K562 (cell line): ENCODE measurements at regions not wholly inside any gene's neighbourhood (a gene's known extent, or its start where the extent isn't known, plus 50 kb on each side); places are given as distances from the start of the nearest gene placed in this dataset.

ENCODE experiments used
- ATAC-seq: fragments of 200-7000 bp; cut with Tn5 transposase; 3 replicates; pipeline ENCODE4 v1.9.1; 2020; ENCODE audit warnings: moderate library complexity
- BruUV-seq: library from RNA; stranded (reverse); fragments of 400-500 nt; replicated peaks from 2 replicates; lab custom pipeline; 2021; lab: Mats Ljungman, UMichigan
- CTCF ChIA-PET: fragments of 300-600 bp; formaldehyde crosslinking; extraction: SDS; loops from one replicate; lab custom pipeline; 2021; ENCODE audit warnings: low intra/inter-chr PET ratio; lab: Yijun Ruan, JAX
- POLR2A ChIA-PET: fragments of 300-600, 350-650 bp; sonication (Branson Sonifier 250); formaldehyde crosslinking; extraction: SDS; loops from one replicate; lab custom pipeline; 2021; ENCODE audit warnings: antibody characterized with exemption, inconsistent platforms; lab: Yijun Ruan, JAX
- DNase-seq, 4 experiments: peaks; one replicate each; pipeline versions ENCODE4 v3.0.0 to v3.0.0-alpha.2; 2011 to 2018; ENCODE audit warnings: low spot score in 3 of 4, mixed read lengths in 3 of 4; ENCODE audit errors: extremely low read depth in 1 of 4
- FAIRE-seq: peaks from 2 replicates; lab custom pipeline; 2011; peaks lifted over from hg19 to GRCh38; lab: Jason Lieb, UNC
- H2AFZ ChIP-seq: 2 replicates; pipeline ENCODE4 v1.6.0; 2011; ENCODE audit warnings: low read depth, low read length, control low read depth, inconsistent platforms
- H3K27ac ChIP-seq: fragments of 200-600 bp; 3 replicates; pipeline ENCODE4 v1.8.0; 2011; ENCODE audit warnings: low read depth, mild to moderate bottlenecking, control low read depth, inconsistent platforms, low read length, moderate library complexity, mixed read lengths; ENCODE audit errors: extremely low read depth
- H3K27me3 ChIP-seq, 2 experiments: fragments of 300-600 bp in 1 of 2; 2 replicates in 1 of 2; 3 replicates in 1 of 2; pipeline versions ENCODE4 v1.6.0 to v1.8.0; 2011; ENCODE audit warnings: inconsistent platforms in 2 of 2, low read length in 2 of 2, mild to moderate bottlenecking in 1 of 2, mixed read lengths in 1 of 2, moderate library complexity in 1 of 2; ENCODE audit not compliant: control insufficient read depth in 2 of 2, insufficient read depth in 2 of 2
- H3K36me3 ChIP-seq: fragments of 300-600 bp; 3 replicates; pipeline ENCODE4 v1.8.0; 2011; ENCODE audit warnings: mild to moderate bottlenecking, low read length, inconsistent platforms; ENCODE audit not compliant: control insufficient read depth, insufficient read depth
- H3K4me1 ChIP-seq, 2 experiments: fragments of 200-600 bp in 1 of 2; replicated peaks in 1 of 2; 2 replicates in 1 of 2; 3 replicates in 1 of 2; pipeline versions ENCODE4 v1.5.1 to v1.8.0; 2011; ENCODE audit warnings: inconsistent platforms in 2 of 2, low read length in 2 of 2, mild to moderate bottlenecking in 1 of 2, mixed read lengths in 1 of 2, moderate library complexity in 1 of 2; ENCODE audit not compliant: control insufficient read depth in 2 of 2, insufficient read depth in 2 of 2
- H3K4me2 ChIP-seq: 2 replicates; pipeline ENCODE4 v1.6.1; 2011; ENCODE audit warnings: low read length, control low read depth, inconsistent platforms, mixed read lengths; ENCODE audit not compliant: insufficient read depth
- H3K4me3 ChIP-seq: fragments of 200-600 bp; sonication (generic), shearing (Covaris generic); 2 replicates; pipeline ENCODE4 v1.5.1; 2016; ENCODE audit warnings: control low read depth, inconsistent platforms
- H3K79me2 ChIP-seq: fragments of 200-600 bp; 3 replicates; pipeline ENCODE4 v1.8.0; 2011; ENCODE audit warnings: low read length, inconsistent platforms; ENCODE audit not compliant: control insufficient read depth, insufficient read depth
- H3K9ac ChIP-seq, 2 experiments: 2 replicates each; pipeline versions ENCODE4 v1.6.0 to v1.6.1; 2011; ENCODE audit warnings: low read depth in 2 of 2, low read length in 2 of 2, control low read depth in 1 of 2, inconsistent platforms in 1 of 2, mild to moderate bottlenecking in 1 of 2, mixed read lengths in 1 of 2; ENCODE audit not compliant: insufficient read depth in 1 of 2
- H3K9me1 ChIP-seq: one replicate; pipeline ENCODE4 v1.6.0; 2011; ENCODE audit warnings: inconsistent platforms, mild to moderate bottlenecking, low read length, moderate library complexity; ENCODE audit not compliant: control insufficient read depth, insufficient read depth
- H3K9me3 ChIP-seq: replicated peaks from 2 replicates; pipeline ENCODE4 v1.5.1; 2011; ENCODE audit warnings: low read depth, low read length, inconsistent platforms; ENCODE audit not compliant: control insufficient read depth, insufficient read depth
- H4K20me1 ChIP-seq: replicated peaks from 2 replicates; pipeline ENCODE4 v1.6.1; 2011; ENCODE audit warnings: low read length, inconsistent platforms, mixed read lengths; ENCODE audit not compliant: control insufficient read depth, insufficient read depth
- EP400 ChIP-seq: fragments of 450-650 bp; IDR thresholded peaks from 2 replicates; pipeline ENCODE4 v1.6.1; 2017; ENCODE audit warnings: antibody characterized with exemption, mild to moderate bottlenecking, moderate library complexity
- ESRRA ChIP-seq: fragments of 450-650 bp; IDR thresholded peaks from 2 replicates; pipeline ENCODE4 v1.6.1; 2014; ENCODE audit warnings: low read depth, mild to moderate bottlenecking, moderate library complexity, borderline replicate concordance
- KAT2B ChIP-seq: IDR thresholded peaks from one replicate; pipeline ENCODE4 v1.6.1; 2012; ENCODE audit warnings: low read depth, mild to moderate bottlenecking, control low read depth, inconsistent platforms, low read length, moderate library complexity
- MBD1 ChIP-seq: fragments of 250-450 bp; sonication (Bioruptor Pico); IDR thresholded peaks from 2 replicates; pipeline ENCODE4 v1.8.0; 2022; ENCODE audit warnings: inconsistent platforms
- MYBL2 ChIP-seq, 2 experiments: fragments of 450-650 bp in 1 of 2; sonication (generic) in 1 of 2; formaldehyde crosslinking in 1 of 2; IDR thresholded peaks; 2 replicates each; pipeline versions ENCODE4 v1.6.1 to v1.8.1; 2017 to 2022; ENCODE audit warnings: borderline replicate concordance in 1 of 2, inconsistent platforms in 1 of 2, low read depth in 1 of 2, mild to moderate bottlenecking in 1 of 2, missing genetic modification reagents in 1 of 2, moderate library complexity in 1 of 2
- SFPQ ChIP-seq: fragments of 200-400 bp; formaldehyde crosslinking; IDR thresholded peaks from 2 replicates; pipeline ENCODE4 v1.6.1; 2017; ENCODE audit warnings: mild to moderate bottlenecking, low read depth, low read length, moderate library complexity
- ZMIZ1 ChIP-seq, 2 experiments: fragments of 150-350 bp in 1 of 2; IDR thresholded peaks; 2 replicates each; pipeline ENCODE4 v1.6.1; 2012 to 2016; ENCODE audit warnings: low read depth in 2 of 2, low read length in 2 of 2, mild to moderate bottlenecking in 1 of 2, moderate library complexity in 1 of 2
- ZNF512 ChIP-seq: IDR thresholded peaks from 2 replicates; pipeline ENCODE4 v1.6.1; 2016; ENCODE audit warnings: missing genetic modification characterization, missing compliant biosample characterization
- WGBS: fragments of 100-300 bp; shearing (Covaris generic); methylation state at CpG from one replicate; pipeline ENCODE4 v1.1.6; 2016; ENCODE audit warnings: low coverage, mixed read lengths; ENCODE audit not compliant: insufficient coverage; ENCODE audit errors: missing lambda C conversion rate; 5-methylcytosine and 5-hydroxymethylcytosine counted together
- in situ Hi-C: fragments of 300-500 bp; cut with MboI; formaldehyde crosslinking; loops from 4 replicates; pipeline ENCODE4 v1.15.0; 2018; ENCODE audit warnings: inconsistent platforms, mixed read lengths
- intact Hi-C: fragments of 100-400 bp; cut with micrococcal nuclease; formaldehyde crosslinking; loops from 2 replicates; pipeline ENCODE4 v1.14.2; 2022

GRCh38 chr4:178309890-178310289 is 867.7 kb upstream of the AGA start:
- no peak overlapping the region for H2AFZ ChIP-seq
- DNase-seq (no peak), FAIRE-seq (no peak), ATAC-seq (no peak)
- H3K9me1 ChIP-seq = no peaks in the 10 kb centered on the region
- ChIA-PET CTCF (no interaction called here), POLR2A (no interaction called here)
- WGBS = 0% methylated on average over 2 of the region's 2 CpGs
- H3K4me2 ChIP-seq = no peak overlapping the region
- no peaks in the 10 kb centered on the region for H3K9me3 ChIP-seq
- no peak overlapping the region for H3K27ac ChIP-seq
- intact Hi-C loops (no loop called here), in situ Hi-C loops (no loop called here)
- no peaks in the 10 kb centered on the region for H3K27me3 ChIP-seq
- no TSS peak for BruUV-seq
- no peaks in the 10 kb centered on the region for H4K20me1 ChIP-seq
- no peak overlapping the region for H3K9ac ChIP-seq
- H3K36me3 ChIP-seq = no peaks in the 10 kb centered on the region
- no peaks in the 10 kb centered on the region for H3K4me1 ChIP-seq
- H3K4me3 ChIP-seq = no peak overlapping the region
- no peaks in the 10 kb centered on the region for H3K79me2 ChIP-seq
- TF ChIP-seq MYBL2 (IDR thresholded peaks at IDR 0.05; ENCODE audit: low read depth) (no peak), MYBL2 (CRISPR knock-in tag; IDR thresholded peaks at IDR 0.05; ENCODE audit: borderline replicate concordance) (no peak), EP400 (no peak), ZNF512 (no peak), KAT2B (no peak), MBD1 (CRISPR knock-in tag) (no peak), SFPQ (no peak), ESRRA (no peak), ZMIZ1 (IDR thresholded peaks at IDR 0.05; ENCODE audit: low read depth in 2 of 2, low read length in 2 of 2) (no peak)
